GM19239 (cell line): ENCODE measurements at regions not wholly inside any gene's neighbourhood (a gene's known extent, or its start where the extent isn't known, plus 50 kb on each side); places are given as distances from the start of the nearest gene placed in this dataset.
A peak's percentile ranks its signal among the peaks of the same experiment; 100 is the strongest.
"Not testable (repeated sequence)": the region's sequence is repeated elsewhere in the genome, so short reads cannot be mapped to it uniquely, and the experiment has no call there.

Experiments used
- DNase-seq: peaks from one replicate; pipeline ENCODE4 v3.0.0; 2011; ENCODE audit warnings: low spot score; ENCODE audit not compliant: insufficient read length
- FAIRE-seq: peaks from 2 replicates; lab custom pipeline; 2011; peaks lifted over from hg19 to GRCh38; lab: Jason Lieb, UNC

DNA sequence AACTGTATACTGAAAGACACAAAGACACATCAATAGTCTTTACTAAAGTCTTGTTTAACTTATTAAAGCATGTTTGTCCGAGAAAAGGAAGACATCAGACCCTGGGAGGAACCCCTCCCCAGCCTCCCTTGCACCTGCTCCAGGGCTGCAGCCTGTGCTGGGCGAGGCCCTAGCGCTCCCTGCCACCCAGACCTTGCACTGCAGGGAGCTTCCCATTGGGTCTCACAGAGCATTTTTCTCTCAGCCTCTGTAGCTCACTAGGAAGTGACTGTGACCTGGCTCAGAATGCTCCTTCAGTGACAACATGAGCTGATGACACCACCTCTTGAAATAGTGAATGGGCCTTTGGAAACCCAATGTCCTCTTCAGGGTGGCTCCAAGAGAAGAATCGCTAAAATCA is 461.2 kb downstream of the TMEM121 start:
- no peak for DNase-seq
- peak; percentile 81 for FAIRE-seq

- no peak for FAIRE-seq
- DNase-seq, result no peak
These were observed 463.4 kb downstream of the TMEM121 start for GRCh38 chr14:105989566-105990302.

- not testable (repeated sequence) for DNase-seq, FAIRE-seq
These were observed 465.3 kb downstream of the TMEM121 start for GRCh38 chr14:105991677-105992076.

DNA sequence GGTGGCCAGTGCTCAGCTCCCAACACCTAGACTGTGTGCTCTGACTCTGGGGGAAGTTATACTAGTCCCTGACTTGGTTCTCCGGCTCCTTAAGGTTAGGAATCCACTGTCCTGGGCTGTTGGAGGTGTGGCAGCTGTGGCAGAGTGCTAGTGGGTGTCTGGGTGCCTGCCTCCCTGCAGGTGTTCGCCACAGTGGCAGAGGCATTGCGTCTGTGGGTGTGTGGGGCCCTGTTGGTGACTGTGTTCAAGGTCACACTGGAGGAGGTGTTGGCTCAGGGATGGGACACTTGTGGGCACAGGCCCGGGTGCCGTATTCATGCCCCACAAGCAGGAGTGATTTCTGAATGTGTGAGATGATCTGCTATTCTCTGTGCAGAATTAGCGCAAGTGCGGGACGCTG is 467.4 kb downstream of the TMEM121 start:
- no peak for FAIRE-seq
- DNase-seq, result no peak

GRCh38 chr14:105995011-105995710 is 468.8 kb downstream of the TMEM121 start:
- DNase-seq, FAIRE-seq: not testable (repeated sequence)

DNA sequence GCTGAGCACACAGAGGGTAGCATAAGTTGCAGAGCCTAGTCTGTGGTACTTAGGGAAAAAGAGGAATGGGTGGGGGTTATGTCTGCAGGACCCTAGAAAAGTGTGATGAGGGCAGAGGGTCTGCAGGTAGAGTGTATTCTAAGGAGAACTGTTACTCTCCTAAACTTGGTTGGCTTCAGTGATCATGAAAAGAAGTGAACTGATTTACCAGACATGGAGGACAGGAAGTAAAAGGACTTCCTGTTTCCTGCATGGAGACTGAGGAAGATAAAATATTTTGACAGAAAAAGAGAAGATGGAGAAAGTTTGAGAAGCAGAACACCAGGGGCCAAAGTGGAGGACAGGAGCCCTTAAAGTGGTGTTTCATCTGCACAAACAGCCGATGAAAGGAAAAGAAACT is 472.2 kb downstream of the TMEM121 start:
- FAIRE-seq, result peak; percentile 66
- not testable (repeated sequence) for DNase-seq

DNA sequence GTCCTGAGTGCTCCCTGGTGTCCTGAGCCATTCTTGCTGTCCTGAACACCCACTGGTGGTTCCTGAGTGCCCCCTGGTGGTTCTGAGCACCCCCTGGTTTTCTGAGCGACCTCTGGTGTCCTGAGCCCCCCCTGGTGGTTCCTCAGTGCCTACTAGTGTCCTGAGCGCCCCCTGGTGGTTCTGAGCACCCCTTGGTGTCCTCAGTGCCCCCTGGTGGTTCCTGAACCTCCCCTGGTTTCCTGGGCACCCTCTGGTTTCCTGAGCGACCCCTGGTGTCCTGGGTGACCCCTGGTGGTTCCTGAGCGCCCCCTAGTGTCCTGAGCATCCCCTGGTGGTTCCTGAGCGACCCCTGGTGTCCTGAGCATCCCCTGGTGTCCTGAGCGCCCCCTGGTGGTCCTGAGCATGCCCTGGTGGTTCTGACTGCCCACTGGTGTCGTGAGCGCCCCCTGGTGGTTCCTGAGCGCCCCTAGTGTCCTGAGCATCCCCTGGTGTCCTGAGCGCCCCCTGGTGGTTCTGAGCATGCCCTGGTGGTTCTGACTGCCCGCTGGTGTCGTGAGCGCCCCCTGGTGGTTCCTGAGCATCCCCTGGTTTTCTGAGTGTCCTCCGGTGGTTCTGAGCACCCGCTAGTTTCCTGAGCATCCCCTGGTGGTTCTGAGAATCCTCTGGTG is 473.1 kb downstream of the TMEM121 start:
- DNase-seq, result peak; percentile 3
- FAIRE-seq, result no peak

- not testable (repeated sequence) for DNase-seq, FAIRE-seq
These were observed 473.7 kb downstream of the TMEM121 start for GRCh38 chr14:106000029-106000511.

- not testable (repeated sequence) for FAIRE-seq, DNase-seq
These were observed 474.9 kb downstream of the TMEM121 start for GRCh38 chr14:106001277-106001676.

GRCh38 chr14:106003351-106003750 is 477.0 kb downstream of the TMEM121 start:
- DNase-seq (no peak), FAIRE-seq (no peak)

DNA sequence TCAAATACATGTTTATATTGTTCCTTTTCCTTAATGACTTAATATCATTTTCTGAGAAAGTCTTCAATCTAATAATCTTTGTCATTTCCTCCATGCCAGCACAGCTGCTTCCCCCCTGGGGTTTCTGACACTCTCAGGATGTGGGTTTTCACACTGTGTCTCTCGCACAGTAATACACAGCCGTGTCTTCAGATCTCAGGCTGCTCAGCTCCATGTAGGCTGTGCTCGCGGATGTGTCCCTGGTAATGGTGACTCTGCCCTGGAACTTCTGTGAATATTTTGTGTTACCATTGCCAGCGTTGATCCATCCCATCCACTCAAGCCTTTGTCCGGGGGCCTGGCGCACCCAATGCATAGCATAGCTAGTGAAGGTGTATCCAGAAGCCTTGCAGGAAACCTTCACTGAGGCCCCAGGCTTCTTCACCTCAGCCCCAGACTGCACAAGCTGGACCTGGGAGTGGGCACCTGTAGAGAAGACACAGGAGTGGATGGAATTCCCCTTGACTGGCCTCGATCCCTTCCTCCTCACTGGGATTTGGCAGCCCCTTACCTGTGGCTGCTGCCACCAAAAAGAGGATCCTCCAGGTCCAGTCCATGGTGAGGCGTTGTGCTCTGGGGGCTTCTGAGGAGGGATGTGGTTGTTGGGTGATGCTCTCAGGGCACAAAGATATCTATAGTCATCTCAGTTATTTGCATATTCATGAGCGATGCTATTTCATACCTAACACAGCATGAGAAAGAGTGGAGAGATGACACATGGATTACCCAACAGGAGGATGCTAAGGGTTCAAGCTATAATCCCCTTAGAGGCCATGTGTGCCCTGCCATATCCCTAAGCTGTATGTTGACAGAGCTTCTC is 478.8 kb downstream of the TMEM121 start:
- peak; percentile 73 for FAIRE-seq
- DNase-seq, result not testable (repeated sequence)

DNA sequence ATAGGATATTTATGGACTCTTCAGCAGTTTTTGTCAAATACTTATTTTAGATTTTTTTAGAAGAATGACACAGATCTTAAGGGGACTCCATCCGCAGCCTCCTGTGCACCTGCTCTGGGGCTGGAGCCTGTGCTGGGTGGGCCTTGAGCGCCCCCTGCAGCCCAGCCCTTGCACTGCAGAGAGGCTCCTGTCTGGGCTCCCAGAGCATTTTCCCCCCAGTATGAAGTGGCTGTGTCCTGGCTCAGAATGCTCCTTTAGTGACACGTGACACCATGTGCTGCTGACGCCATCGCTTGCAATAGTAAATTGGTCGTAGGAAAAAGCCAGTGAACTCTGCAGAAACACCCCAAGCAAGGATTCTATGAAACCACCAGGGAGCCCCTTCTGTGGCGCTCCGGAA is 479.7 kb downstream of the TMEM121 start:
- DNase-seq, result peak; percentile 1
- not testable (repeated sequence) for FAIRE-seq

DNA sequence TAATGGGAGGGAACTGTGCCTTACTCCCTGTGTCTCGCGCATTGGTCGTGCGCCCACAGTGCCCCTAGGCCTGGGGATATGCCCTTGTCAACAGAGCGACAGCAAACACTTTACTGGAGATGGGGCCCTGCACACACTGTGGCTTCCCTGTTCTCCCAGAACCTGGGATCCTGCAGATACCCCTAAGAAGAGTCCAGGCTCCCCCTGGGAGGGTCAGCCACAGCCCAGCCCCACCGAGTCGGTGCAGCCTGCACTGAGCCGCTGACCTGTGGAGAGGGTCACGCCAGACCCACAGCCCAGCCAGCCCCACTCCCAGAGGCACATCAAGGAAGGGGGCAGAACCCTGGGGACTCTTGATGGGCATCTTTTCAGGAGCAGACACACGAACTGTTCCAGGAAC is 480.3 kb downstream of the TMEM121 start:
- not testable (repeated sequence) for FAIRE-seq, DNase-seq

GRCh38 chr14:106010783-106011182 is 484.4 kb downstream of the TMEM121 start:
- DNase-seq (no peak), FAIRE-seq (no peak)

GRCh38 chr14:106011631-106012360 is 485.4 kb downstream of the TMEM121 start:
- FAIRE-seq, result not testable (repeated sequence)

DNA sequence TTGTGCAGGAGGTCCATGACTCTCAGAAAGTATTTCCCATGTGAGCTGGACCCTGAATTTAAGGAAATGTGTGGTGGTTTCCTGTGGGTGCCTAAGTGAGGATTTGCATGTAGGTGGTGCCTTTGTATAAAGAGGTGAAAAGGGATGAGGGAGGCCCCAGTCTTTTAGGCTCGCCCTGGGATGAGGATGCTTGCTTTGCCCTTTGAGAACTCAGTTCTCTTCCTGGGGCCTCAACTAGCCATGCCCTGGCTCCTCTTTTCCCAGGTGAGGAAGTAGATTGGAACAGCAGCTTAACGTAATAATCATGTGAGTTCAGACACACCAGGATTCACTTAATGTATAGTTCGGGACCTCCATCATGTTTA is 486.0 kb downstream of the TMEM121 start:
- not testable (repeated sequence) for DNase-seq, FAIRE-seq

More at GRCh38 chr14:106011631-106012360, 485.4 kb downstream of the TMEM121 start:
- DNase-seq, result peak; percentile 27

DNA sequence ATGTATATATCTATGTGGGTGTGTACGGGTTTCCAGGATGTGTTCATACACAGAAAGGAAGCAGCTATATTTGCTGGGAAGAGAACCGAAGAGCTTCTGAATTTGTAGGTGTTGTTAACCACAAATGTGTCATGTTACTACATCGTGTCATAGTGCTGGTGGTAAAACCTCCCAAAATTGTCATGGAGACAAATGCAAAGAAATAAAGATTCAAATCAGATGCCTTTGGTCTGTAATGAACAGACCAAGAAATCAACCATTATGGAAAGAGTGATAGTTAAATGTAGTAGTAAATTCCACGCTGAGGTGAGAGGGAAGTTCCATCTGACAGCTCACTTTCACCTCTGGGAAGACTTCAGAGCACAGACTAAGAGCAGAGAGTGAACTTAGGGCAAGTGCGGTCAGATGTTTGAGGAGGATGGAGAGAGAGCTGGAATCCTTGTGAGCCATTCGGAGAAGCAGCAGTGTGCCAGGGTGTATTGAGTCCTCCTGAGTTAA is 487.5 kb downstream of the TMEM121 start:
- no peak for DNase-seq

GRCh38 chr14:106017952-106018351 is 491.6 kb downstream of the TMEM121 start:
- DNase-seq, FAIRE-seq: not testable (repeated sequence)

More for the DNA sequence above, 487.5 kb downstream of the TMEM121 start:
- FAIRE-seq, result no peak

GRCh38 chr14:106021832-106022231 is 495.4 kb downstream of the TMEM121 start:
- DNase-seq, result no peak
- no peak for FAIRE-seq
